HG03378 (cell line): ENCODE measurements at regions not wholly inside any gene's neighbourhood (a gene's known extent, or its start where the extent isn't known, plus 50 kb on each side); places are given as distances from the start of the nearest gene placed in this dataset.

ENCODE experiments used
- ATAC-seq: cut with Tn5 transposase; IDR thresholded peaks from one replicate; pipeline ENCODE4 v1.9.1; 2021; ENCODE audit warnings: mild to moderate bottlenecking, moderate library complexity; ENCODE audit not compliant: unreplicated experiment

GRCh38 chr13:72181661-72182060, 314.7 kb upstream of the DACH1 start:
- no peak for ATAC-seq

DNA sequence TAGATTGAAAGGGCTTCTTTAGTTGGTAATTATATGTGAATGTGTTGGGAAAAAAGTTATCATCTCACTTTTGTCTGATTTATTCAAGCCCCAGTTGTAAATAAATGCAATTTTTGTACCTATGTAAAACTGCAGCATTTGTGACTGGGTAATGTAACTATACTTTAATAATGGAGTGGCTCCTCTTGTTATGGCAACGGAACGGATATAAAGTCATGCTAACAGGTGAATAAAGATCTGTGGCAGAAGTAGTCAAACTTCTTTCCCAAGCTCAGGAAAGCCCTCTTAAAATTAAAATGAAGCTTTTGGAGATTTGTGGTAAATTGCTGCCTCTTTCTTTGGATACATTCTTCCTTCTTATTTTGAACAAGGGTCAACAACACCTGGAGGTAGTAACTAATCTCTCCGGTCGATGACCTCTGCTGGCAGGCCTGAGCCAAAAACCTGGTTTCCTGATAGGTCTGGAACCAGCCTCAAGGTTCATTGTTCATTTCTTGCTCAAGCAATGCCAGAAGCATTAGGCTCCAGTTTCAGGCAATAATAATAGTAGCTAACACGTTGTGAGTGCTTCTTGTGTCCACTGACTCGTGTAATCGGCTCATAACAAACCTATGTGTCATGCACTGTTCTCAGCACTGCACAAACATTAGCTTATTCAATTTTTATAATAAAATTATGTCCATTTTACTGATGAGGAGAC, 313.4 kb upstream of the DACH1 start:
- no peak for ATAC-seq

DNA sequence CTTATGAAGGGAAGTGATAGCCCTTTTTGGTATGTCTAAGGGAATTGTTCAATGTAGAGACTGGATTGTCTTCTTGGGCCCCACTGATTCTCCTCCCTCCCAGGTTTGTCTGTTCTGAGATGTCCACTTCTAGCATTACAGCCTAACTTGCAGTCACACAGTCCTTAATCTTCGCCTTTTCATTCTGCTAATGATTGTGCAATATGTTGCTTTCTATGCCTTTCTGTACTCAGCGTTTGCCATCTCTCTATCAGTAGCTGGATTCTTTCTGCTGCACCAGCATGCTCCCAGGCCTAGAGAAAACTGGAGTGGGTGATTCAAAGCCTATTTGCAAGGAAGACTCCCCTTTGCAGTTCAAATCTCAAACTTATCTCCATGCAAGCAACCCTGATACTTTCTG, 307.5 kb upstream of the DACH1 start:
- ATAC-seq = no peak

DNA sequence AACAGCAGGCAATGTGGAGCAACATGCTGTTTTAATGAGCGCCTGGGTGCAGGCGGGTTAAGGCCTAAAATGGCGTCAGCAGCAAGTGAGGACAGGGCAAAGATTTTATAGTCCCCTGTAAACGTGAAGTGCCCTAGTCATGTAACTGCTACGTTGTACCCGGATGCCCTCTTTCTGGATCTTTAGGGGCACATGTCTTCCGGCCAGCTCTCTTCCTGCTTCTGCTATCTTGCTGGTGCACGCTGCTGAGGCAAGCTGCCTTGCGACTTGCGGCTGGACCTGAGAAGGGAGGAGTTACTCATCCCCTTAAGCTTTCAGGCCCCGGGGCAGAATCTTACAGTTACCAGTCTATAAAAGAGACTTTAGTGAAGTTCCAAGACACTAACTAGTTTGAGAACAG, 303.6 kb upstream of the DACH1 start:
- ATAC-seq = no peak

GRCh38 chr13:72168126-72168855, 301.3 kb upstream of the DACH1 start:
- no peak for ATAC-seq

DNA sequence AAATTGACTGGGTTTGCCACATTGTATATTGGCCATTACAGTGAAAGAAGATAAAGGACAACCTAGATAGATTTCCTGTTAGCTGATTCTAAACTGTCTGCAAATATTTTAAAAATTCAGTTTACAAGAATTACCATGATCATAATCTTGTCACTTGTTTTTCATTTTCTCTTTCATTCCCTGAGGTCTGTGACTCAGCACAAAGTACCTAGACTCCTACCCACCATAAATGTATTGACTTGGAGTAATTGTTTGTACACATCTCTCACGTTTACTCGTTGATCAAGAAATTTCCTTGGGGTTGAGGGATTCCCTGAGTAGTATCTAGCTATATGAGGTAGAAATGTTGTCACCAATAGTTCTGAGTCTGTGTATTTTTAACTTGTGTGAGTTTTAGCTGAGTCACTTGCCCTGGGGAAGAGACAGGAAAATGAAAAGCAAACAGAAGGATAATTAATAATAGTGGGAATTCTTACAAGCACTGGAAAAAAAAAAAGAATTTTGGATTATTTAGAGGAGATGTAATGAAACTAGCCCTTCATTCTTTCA, 299.2 kb upstream of the DACH1 start:
- no peak for ATAC-seq

- ATAC-seq = no peak
These were observed 298.3 kb upstream of the DACH1 start for GRCh38 chr13:72165276-72165675.

GRCh38 chr13:72164811-72165210, 297.8 kb upstream of the DACH1 start:
- ATAC-seq = no peak

DNA sequence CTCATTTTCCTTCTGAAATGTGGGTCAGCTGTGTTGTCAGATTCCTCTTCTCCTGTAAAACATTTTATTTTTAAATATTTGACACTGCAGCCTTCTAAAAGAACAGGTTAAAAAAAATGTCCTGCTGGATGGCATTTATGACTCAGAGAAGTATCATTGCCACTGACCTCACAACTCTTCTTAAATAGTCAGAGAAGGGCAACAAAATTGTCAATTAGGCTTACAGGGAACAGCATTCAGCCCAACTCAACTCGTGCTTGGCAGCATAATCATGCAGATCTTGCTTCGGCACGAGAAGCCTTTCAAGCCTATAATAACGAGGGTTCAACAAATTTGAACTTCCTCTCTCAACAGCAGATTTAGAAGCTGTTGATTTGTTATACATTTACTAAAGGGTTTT, 296.7 kb upstream of the DACH1 start:
- ATAC-seq = no peak

DNA sequence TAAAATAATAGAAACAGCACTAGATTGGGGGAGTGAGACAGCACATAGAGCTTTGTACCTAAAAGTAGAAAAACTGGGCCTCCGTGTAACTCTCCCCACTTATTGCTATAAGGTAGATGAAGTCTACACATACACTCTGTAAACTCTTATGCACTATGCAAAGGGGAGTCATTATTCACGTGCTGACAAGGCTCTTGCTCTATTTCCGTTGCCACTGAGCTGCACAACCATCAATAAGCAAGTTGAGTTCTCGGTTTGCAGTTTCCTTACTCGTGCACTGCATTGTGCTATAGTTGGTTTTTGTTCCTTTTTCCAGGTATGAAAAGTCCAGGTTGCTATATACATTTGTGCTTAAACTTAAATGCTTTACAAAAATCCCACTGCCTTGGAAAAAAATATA, 294.0 kb upstream of the DACH1 start:
- no peak for ATAC-seq

GRCh38 chr13:72156760-72157159, 289.8 kb upstream of the DACH1 start:
- no peak for ATAC-seq

DNA sequence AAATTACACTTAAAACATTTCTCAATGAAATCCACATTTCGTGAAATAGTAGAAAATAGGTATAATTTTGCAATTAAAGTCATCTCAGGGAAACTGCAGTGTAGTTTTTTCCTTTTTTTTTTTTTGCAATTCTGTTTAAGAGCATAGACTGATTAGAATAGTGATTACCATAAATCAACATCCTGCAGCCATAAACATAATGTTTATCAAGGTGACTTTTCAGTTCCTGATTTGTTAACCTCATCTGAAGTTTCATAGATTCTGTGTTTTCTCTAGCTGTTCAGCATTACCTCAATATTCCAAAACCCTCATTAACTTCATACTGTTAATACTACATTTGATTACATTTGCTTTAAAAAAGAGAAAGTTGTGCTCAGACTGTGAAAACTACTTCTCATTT, 286.3 kb upstream of the DACH1 start:
- ATAC-seq = no peak

- ATAC-seq = no peak
These were observed 284.2 kb upstream of the DACH1 start for GRCh38 chr13:72151241-72151640.

GRCh38 chr13:72150502-72150901, 283.5 kb upstream of the DACH1 start:
- no peak for ATAC-seq

DNA sequence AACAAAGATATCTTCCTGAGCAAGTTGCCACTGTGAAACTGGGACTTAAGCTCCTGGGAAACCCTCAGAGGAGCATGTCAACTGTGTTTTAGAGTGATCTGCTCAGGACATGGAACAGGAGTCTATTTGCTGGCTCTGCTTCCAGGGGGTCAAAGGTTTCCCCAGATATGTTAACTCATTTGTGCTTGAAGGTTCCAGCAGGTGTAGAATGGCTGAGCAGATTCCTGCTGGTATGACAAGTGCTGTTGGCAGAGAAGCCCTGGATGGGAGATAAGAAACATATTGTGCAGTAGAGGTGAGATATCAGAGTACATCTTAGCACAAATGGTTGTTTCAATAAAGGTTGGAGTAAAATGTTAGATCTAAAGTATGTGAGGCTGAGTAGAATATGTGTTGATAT, 282.7 kb upstream of the DACH1 start:
- ATAC-seq = no peak

- ATAC-seq = no peak
These were observed 279.8 kb upstream of the DACH1 start for GRCh38 chr13:72146816-72147215.

DNA sequence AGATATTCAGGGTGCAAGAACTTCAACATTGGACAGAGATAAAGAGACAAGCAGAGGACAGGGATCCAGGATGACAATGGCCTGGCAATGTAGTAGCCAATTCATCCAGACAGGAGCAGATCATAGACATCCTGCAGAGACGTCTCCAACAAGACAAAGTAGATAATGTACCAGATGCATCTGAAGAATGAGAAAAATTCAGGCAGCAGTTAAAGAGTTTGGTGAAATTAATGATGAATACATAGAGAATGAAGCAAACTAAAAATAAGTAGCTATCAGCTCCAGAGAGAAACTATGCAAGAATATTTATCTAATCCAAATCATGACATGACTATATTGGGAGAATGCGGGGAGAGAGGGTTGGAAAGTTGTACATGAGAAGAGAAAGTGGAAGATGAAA, 278.4 kb upstream of the DACH1 start:
- no peak for ATAC-seq

DNA sequence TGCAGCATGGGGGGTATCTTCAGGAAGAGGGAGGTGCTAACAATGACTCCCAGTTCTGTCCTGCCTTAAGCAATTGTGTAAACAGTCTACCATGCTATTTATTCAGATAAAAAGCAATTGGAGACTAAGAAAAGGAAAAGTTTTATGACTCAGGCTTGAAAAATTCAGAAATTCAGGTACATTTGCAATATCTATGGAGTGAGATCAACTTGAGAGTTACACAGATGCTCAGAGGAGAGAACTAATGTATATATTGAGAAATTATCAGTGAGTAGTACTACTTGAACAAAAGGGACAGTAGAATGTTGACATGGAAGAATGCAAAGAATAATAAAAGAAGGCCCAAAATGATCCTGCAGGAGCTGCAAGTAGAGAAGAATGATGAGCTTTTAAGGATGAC, 277.6 kb upstream of the DACH1 start:
- ATAC-seq = no peak

DNA sequence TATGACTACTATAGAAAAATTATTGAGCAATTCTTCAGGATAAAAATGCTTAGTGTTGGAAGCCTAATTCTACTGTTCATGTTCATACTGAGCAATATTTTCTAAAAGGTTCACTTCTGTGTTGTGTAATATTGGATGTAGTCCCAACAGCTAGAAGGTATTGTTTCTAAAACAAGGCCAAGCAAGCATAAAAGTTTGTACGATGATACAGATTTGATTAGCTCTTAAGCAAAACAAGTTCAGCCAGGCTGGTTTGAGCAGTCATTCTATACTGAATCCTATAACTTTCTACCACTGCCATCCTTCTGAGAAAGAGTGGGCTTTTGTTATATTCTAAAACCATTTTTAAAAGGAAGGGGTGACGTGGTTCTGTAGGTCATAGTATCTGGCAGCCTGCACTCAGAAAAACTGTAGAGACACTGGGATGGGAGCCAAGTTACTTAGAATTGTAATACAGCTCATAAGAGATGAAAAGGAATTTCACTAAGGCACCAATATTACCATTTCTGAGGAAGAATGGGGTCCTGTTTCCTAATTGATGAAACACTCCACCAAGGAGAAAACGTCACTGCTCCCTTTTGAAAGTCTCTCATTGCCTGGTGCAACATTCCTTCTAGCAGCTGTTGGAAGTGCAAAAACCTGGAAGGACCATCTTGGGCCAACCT, 275.0 kb upstream of the DACH1 start:
- ATAC-seq = no peak

DNA sequence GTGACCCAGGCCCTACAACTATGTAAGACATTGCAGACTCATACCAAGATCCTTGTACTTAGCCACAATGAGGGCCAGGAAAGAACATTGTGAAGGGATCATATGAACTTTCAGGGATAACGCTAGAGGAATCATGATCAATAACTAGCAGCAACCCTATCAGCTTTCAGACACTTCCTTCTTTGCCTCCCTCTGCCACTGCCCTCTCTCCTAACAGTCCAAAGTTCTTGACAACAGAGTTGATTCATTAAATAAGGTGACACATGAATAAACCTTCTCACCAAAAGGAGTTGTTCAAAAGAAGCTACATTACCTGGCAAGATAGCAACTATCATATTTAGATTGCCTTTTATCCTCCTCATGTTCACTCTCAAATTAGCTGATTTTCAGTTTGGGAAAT, 272.2 kb upstream of the DACH1 start:
- ATAC-seq = no peak

- ATAC-seq = no peak
These were observed 265.1 kb upstream of the DACH1 start for GRCh38 chr13:72132075-72132474.

GRCh38 chr13:72129117-72129516, 262.1 kb upstream of the DACH1 start:
- ATAC-seq = no peak
